Astrocyte of the spinal cord (primary cell): ENCODE measurements at regions not wholly inside any gene's neighbourhood (a gene's known extent, or its start where the extent isn't known, plus 50 kb on each side); places are given as distances from the start of the nearest gene placed in this dataset.

Experiments used
- DNase-seq: peaks from one replicate; pipeline ENCODE4 v3.0.0; 2011; ENCODE audit warnings: low read depth, low spot score
- H3K4me3 ChIP-seq: 2 replicates; pipeline ENCODE4 v1.5.1; 2011; ENCODE audit warnings: low read depth, mild to moderate bottlenecking, low read length, moderate library complexity
- CTCF ChIP-seq: IDR thresholded peaks from 2 replicates; pipeline ENCODE4 v1.5.1; 2012; ENCODE audit warnings: low read depth, mild to moderate bottlenecking, low read length, inconsistent platforms
- in situ Hi-C: cut with HindIII; loops from 2 replicates; pipeline ENCODE4 v1.10.0; 2017; ENCODE audit warnings: low sequenced_read_pairs

GRCh38 chr5:167112556-167112955, 1178.9 kb upstream of the WWC1 start:
- DNase-seq, result no peak
- H3K4me3 ChIP-seq, result no peak overlapping the region
- TF ChIP-seq CTCF, result no peak
- in situ Hi-C loops, result no loop called here

GRCh38 chr5:167122267-167122666, 1169.2 kb upstream of the WWC1 start:
- no peak for TF ChIP-seq CTCF
- DNase-seq, result no peak
- H3K4me3 ChIP-seq, result no peak overlapping the region
- in situ Hi-C loops, result no loop called here

- in situ Hi-C loops, result no loop called here
- DNase-seq, result no peak
- TF ChIP-seq CTCF, result no peak
- no peak overlapping the region for H3K4me3 ChIP-seq
These were observed 1168.3 kb upstream of the WWC1 start for GRCh38 chr5:167123126-167123525.

- in situ Hi-C loops, result no loop called here
- no peak for DNase-seq
- TF ChIP-seq CTCF, result no peak
These were observed 1162.9 kb upstream of the WWC1 start for GRCh38 chr5:167128581-167128980.

GRCh38 chr5:167140548-167141291, 1150.7 kb upstream of the WWC1 start:
- in situ Hi-C loops, result no loop called here
- DNase-seq, result no peak
- TF ChIP-seq CTCF, result no peak
- no peak overlapping the region for H3K4me3 ChIP-seq

More at GRCh38 chr5:167128581-167128980, 1162.9 kb upstream of the WWC1 start:
- H3K4me3 ChIP-seq, result no peak overlapping the region

GRCh38 chr5:167143716-167144115, 1147.7 kb upstream of the WWC1 start:
- no peak for TF ChIP-seq CTCF
- in situ Hi-C loops, result no loop called here
- DNase-seq, result no peak
- H3K4me3 ChIP-seq, result no peak overlapping the region
